Chondrocyte (in vitro differentiated cells): ENCODE measurements at regions not wholly inside any gene's neighbourhood (a gene's known extent, or its start where the extent isn't known, plus 50 kb on each side); places are given as distances from the start of the nearest gene placed in this dataset.

Experiments
- DNase-seq: peaks from one replicate; pipeline ENCODE4 v3.0.0; 2021; ENCODE audit warnings: mixed read lengths, low spot score
- H3K27ac Mint-ChIP-seq: one replicate; pipeline ENCODE4 v1.8.0; 2021; ENCODE audit warnings: mild to moderate bottlenecking, moderate library complexity, mixed read lengths; ENCODE audit not compliant: unreplicated experiment
- H3K27me3 Mint-ChIP-seq: 2 replicates; pipeline ENCODE4 v1.8.0; 2021; ENCODE audit warnings: low read depth, mixed read lengths
- H3K36me3 Mint-ChIP-seq: 2 replicates; pipeline ENCODE4 v1.8.0; 2021; ENCODE audit warnings: low read depth, mixed read lengths
- H3K4me1 Mint-ChIP-seq: 2 replicates; pipeline ENCODE4 v1.8.0; 2021; ENCODE audit warnings: low read depth, mild to moderate bottlenecking, mixed read lengths
- H3K4me3 Mint-ChIP-seq: one replicate; pipeline ENCODE4 v1.8.0; 2021; ENCODE audit warnings: mild to moderate bottlenecking, moderate library complexity, mixed read lengths; ENCODE audit not compliant: unreplicated experiment
- H3K9me3 Mint-ChIP-seq: 2 replicates; pipeline ENCODE4 v1.8.0; 2021; ENCODE audit warnings: low read depth, mixed read lengths
- TF ChIP-seq, protein P1 (sequence below): fragments of 200-600 bp; sonication (generic); IDR thresholded peaks from 2 replicates; pipeline ENCODE4 v1.5.0; 2021; ENCODE audit warnings: antibody characterized with exemption, mild to moderate bottlenecking, moderate library complexity

- Mint-ChIP-seq H3K4me1 (no peaks in the 10 kb centered on the region), H3K9me3 (no peaks in the 10 kb centered on the region), H3K36me3 (peaks cover 2% of the 10 kb centered on the region), H3K27me3 (no peaks in the 10 kb centered on the region), H3K27ac (no peak overlapping the region), H3K4me3 (no peak overlapping the region)
- TF ChIP-seq, protein P1, sequence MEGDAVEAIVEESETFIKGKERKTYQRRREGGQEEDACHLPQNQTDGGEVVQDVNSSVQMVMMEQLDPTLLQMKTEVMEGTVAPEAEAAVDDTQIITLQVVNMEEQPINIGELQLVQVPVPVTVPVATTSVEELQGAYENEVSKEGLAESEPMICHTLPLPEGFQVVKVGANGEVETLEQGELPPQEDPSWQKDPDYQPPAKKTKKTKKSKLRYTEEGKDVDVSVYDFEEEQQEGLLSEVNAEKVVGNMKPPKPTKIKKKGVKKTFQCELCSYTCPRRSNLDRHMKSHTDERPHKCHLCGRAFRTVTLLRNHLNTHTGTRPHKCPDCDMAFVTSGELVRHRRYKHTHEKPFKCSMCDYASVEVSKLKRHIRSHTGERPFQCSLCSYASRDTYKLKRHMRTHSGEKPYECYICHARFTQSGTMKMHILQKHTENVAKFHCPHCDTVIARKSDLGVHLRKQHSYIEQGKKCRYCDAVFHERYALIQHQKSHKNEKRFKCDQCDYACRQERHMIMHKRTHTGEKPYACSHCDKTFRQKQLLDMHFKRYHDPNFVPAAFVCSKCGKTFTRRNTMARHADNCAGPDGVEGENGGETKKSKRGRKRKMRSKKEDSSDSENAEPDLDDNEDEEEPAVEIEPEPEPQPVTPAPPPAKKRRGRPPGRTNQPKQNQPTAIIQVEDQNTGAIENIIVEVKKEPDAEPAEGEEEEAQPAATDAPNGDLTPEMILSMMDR = no peak
- no peak for DNase-seq
Observed at GRCh38 chr17:13833921-13834320, 232.2 kb upstream of the HS3ST3A1 start.

DNA sequence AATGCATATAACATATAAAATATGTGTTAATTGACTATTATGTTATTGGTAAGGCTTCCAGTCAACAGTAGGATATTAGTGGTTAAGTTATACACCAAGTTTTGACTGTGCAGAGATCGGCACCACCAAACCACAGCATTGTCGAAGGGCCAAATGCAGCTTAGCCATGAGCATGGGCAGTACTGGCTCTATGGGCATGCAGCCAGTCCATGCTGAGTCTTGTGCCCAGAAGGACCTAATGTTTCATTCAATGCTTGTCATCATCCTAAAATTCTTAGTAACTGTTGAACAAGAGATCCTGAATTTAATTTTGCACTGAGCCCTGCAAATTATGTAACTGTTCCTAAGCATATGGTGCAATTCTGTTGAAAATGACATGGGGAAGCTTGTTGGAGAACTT lies 233.4 kb upstream of the HS3ST3A1 start:
- no peak overlapping the region for H3K27ac Mint-ChIP-seq
- TF ChIP-seq, protein P1 = no peak

DNA sequence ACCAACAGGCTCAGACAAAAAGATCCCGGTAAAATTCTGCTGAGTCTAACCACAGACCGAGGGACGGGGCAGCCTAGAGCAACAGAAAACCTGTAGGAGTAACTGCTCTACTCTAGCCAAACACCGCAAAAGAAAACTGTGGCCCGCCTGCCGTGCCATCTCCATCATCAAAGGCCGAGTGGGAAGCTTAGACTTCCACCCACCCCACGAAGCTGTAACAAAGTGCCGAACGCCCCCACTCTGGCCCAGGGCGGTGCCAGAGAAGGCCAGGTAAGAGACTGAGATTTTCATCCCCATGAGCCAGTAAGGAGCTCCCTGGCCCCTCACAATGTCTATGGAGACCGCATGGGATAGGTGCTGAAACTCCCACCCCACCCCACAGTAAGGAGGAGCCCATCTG lies 231.9 kb upstream of the COX10 start:
- H3K27ac Mint-ChIP-seq = no peak overlapping the region
- DNase-seq = no peak
- no peaks in the 10 kb centered on the region for H3K9me3 Mint-ChIP-seq
- H3K36me3 Mint-ChIP-seq = peaks cover under 1% of the 10 kb centered on the region
- H3K4me3 Mint-ChIP-seq = no peak overlapping the region
- no peaks in the 10 kb centered on the region for H3K27me3 Mint-ChIP-seq
- H3K4me1 Mint-ChIP-seq = no peaks in the 10 kb centered on the region
- TF ChIP-seq, protein P1 = no peak

More for the DNA sequence above, 233.4 kb upstream of the HS3ST3A1 start:
- Mint-ChIP-seq H3K36me3 (peaks cover 2% of the 10 kb centered on the region), H3K27me3 (no peaks in the 10 kb centered on the region), H3K9me3 (no peaks in the 10 kb centered on the region), H3K4me1 (no peaks in the 10 kb centered on the region), H3K4me3 (no peak overlapping the region)
- no peak for DNase-seq

DNA sequence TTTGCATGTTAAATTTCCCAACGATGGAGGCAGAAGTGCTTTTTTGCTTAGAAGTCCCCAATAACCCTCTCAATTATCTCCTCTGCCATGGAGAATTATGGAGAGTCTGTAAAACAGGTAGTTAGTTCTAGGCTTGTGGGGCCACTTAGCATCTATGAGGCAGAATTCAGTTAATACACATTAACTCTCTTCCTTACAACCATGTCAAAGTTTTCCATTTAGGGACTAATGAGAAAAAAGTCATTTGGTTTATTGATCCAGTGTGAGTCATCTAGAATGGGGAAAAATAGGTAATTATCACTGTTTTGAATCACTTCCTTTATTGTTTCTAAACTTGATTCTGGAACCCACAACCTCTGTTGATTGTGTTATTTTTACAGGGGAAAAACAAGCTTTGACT lies 229.1 kb upstream of the COX10 start:
- H3K27ac Mint-ChIP-seq = no peak overlapping the region
- no peaks in the 10 kb centered on the region for H3K9me3 Mint-ChIP-seq
- no peaks in the 10 kb centered on the region for H3K27me3 Mint-ChIP-seq
- H3K4me3 Mint-ChIP-seq = no peak overlapping the region
- DNase-seq = no peak
- H3K36me3 Mint-ChIP-seq = no peaks in the 10 kb centered on the region
- H3K4me1 Mint-ChIP-seq = no peaks in the 10 kb centered on the region
- TF ChIP-seq, protein P1 = no peak

DNA sequence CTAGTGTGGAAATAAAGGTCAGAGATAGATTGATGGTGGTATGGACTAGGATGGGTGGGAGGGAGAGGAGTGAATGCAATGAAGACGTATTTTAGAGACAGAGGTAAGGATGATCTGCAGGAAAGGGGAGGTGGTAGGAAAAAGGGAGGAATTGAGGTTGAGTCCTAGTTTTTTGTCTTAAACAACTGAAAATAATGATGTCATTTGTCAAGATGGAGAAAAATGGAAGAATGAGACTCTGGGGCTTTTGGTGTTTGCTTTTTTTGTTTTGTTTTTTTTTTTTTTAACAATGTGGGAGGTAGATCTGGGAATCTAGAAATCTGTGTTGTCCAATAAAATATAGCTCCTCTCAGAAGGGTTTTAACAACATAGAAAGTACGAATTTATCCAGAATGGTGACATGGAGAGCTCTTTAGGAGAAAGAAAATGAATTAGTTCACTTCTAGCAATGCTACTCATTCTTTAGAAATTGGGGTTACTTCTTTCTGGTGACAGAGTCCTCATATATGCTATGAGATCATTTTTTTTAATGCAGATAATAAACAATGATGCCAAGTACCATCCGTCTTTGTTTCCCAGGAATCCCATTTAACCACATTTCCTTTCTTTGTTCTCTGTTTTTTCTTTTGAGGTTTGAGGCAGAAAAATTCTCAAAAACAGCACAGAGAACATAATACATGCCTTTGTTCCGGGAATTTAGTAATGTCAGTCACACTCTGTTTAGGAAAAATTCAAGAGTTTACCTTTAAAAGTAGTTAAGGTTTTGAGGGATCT lies 225.3 kb upstream of the COX10 start:
- H3K4me3 Mint-ChIP-seq = no peak overlapping the region
- no peak overlapping the region for H3K27ac Mint-ChIP-seq
- H3K4me1 Mint-ChIP-seq = no peaks in the 10 kb centered on the region
- peaks cover 4% of the 10 kb centered on the region for H3K36me3 Mint-ChIP-seq
- TF ChIP-seq, protein P1 = no peak
- peaks cover 12% of the 10 kb centered on the region for H3K9me3 Mint-ChIP-seq
- H3K27me3 Mint-ChIP-seq = no peaks in the 10 kb centered on the region
- DNase-seq = no peak
